IMR-90 (cell line): ENCODE measurements at regions not wholly inside any gene's neighbourhood (a gene's known extent, or its start where the extent isn't known, plus 50 kb on each side); places are given as distances from the start of the nearest gene placed in this dataset.

ENCODE experiments used
- ATAC-seq: fragments of 200-7000 bp; cut with Tn5 transposase; 2 replicates; pipeline ENCODE4 v1.9.1; 2020; ENCODE audit warnings: low read depth, mild to moderate bottlenecking, moderate library complexity
- BruUV-seq: library from RNA; stranded (reverse); fragments of 400-500 nt; replicated peaks from 2 replicates; lab custom pipeline; 2021; lab: Mats Ljungman, UMichigan
- CTCF ChIA-PET: fragments of 300-600 bp; formaldehyde crosslinking; extraction: SDS; loops from one replicate; lab custom pipeline; 2021; ENCODE audit warnings: antibody characterized with exemption; lab: Yijun Ruan, JAX
- POLR2A ChIA-PET: fragments of 300-600 bp; sonication (Branson Sonifier 250); formaldehyde crosslinking; loops from one replicate; lab custom pipeline; 2022; ENCODE audit warnings: antibody characterized with exemption; ENCODE audit not compliant: unreplicated experiment; lab: Charles Lee
- DNase-seq: peaks from one replicate; pipeline ENCODE4 v3.0.0; 2013
- H2AFZ ChIP-seq: replicated peaks from 2 replicates; pipeline ENCODE3; 2013; ENCODE audit warnings: low read length, mild to moderate bottlenecking; ENCODE audit not compliant: poor library complexity
- H2AK5ac ChIP-seq: 2 replicates; pipeline ENCODE4 v1.6.1; 2013; ENCODE audit warnings: low read depth, low read length, inconsistent platforms
- H2AK9ac ChIP-seq: replicated peaks from 2 replicates; pipeline ENCODE3; 2013; ENCODE audit warnings: mild to moderate bottlenecking, low read depth, low read length, moderate library complexity; ENCODE audit not compliant: poor library complexity
- H2BK120ac ChIP-seq: 2 replicates; pipeline ENCODE4 v1.6.1; 2013; ENCODE audit warnings: low read depth, low read length, inconsistent platforms
- H2BK15ac ChIP-seq: 3 replicates; pipeline ENCODE4 v1.6.1; 2013; ENCODE audit warnings: low read depth, low read length, inconsistent platforms
- H2BK20ac ChIP-seq: 2 replicates; pipeline ENCODE4 v1.6.1; 2013; ENCODE audit warnings: low read depth, mild to moderate bottlenecking, inconsistent platforms, low read length, moderate library complexity
- H2BK5ac ChIP-seq: 2 replicates; pipeline ENCODE4 v1.6.1; 2013; ENCODE audit warnings: mild to moderate bottlenecking, low read depth, low read length, inconsistent platforms; ENCODE audit not compliant: poor library complexity, severe bottlenecking
- H3K14ac ChIP-seq: replicated peaks from 2 replicates; pipeline ENCODE4 v1.6.1; 2013; ENCODE audit warnings: low read depth, low read length, inconsistent platforms
- H3K18ac ChIP-seq: 2 replicates; pipeline ENCODE4 v1.6.1; 2013; ENCODE audit warnings: low read depth, low read length, control low read depth
- H3K23ac ChIP-seq: 2 replicates; pipeline ENCODE4 v1.6.1; 2013; ENCODE audit warnings: low read depth, low read length, inconsistent platforms
- H3K27ac ChIP-seq: 2 replicates; pipeline ENCODE4 v1.5.1; 2013; ENCODE audit warnings: mild to moderate bottlenecking, control low read depth, low read length; ENCODE audit not compliant: insufficient read depth
- H3K27me3 ChIP-seq: 2 replicates; pipeline ENCODE4 v1.6.1; 2013; ENCODE audit warnings: low read length; ENCODE audit not compliant: control insufficient read depth, insufficient read depth
- H3K36me3 ChIP-seq: 2 replicates; pipeline ENCODE4 v1.6.1; 2013; ENCODE audit warnings: low read length, mixed read lengths; ENCODE audit not compliant: control insufficient read depth, insufficient read depth
- H3K4ac ChIP-seq: 2 replicates; pipeline ENCODE4 v1.6.1; 2013; ENCODE audit warnings: low read depth, low read length, inconsistent platforms
- H3K4me1 ChIP-seq: 2 replicates; pipeline ENCODE4 v1.6.1; 2013; ENCODE audit warnings: low read length, mixed read lengths; ENCODE audit not compliant: control insufficient read depth, insufficient read depth
- H3K4me2 ChIP-seq: 2 replicates; pipeline ENCODE4 v1.6.1; 2013; ENCODE audit warnings: low read depth, mild to moderate bottlenecking, control low read depth, low read length, moderate library complexity
- H3K4me3 ChIP-seq: 2 replicates; pipeline ENCODE4 v1.5.1; 2013; ENCODE audit warnings: low read depth, mild to moderate bottlenecking, control low read depth, low read length, moderate library complexity; ENCODE audit not compliant: insufficient read depth
- H3K56ac ChIP-seq: 2 replicates; pipeline ENCODE4 v1.6.1; 2013; ENCODE audit warnings: low read length, inconsistent platforms; ENCODE audit not compliant: insufficient read depth; ENCODE audit errors: extremely low read depth
- H3K79me1 ChIP-seq, 2 experiments: 2 replicates each; pipeline ENCODE4 v1.6.1; 2013; ENCODE audit warnings: low read length in 2 of 2, inconsistent platforms in 1 of 2, low read depth in 1 of 2
- H3K9ac ChIP-seq: 2 replicates; pipeline ENCODE4 v1.6.1; 2013; ENCODE audit warnings: low read depth, low read length, control low read depth
- H3K9me1 ChIP-seq: 2 replicates; pipeline ENCODE4 v1.6.1; 2013; ENCODE audit warnings: low read length, inconsistent platforms; ENCODE audit not compliant: insufficient read depth
- H3K9me3 ChIP-seq: 2 replicates; pipeline ENCODE4 v1.6.1; 2013; ENCODE audit warnings: low read length; ENCODE audit not compliant: control insufficient read depth, insufficient read depth
- H4K20me1 ChIP-seq: 2 replicates; pipeline ENCODE4 v1.6.1; 2013; ENCODE audit warnings: low read length, inconsistent platforms; ENCODE audit not compliant: insufficient read depth
- H4K5ac ChIP-seq: 2 replicates; pipeline ENCODE4 v1.6.1; 2013; ENCODE audit warnings: mild to moderate bottlenecking, low read depth, low read length, control low read depth
- H4K8ac ChIP-seq, 2 experiments: 2 replicates each; pipeline ENCODE4 v1.6.1; 2013; ENCODE audit warnings: low read depth in 2 of 2, low read length in 2 of 2, control low read depth in 1 of 2, inconsistent platforms in 1 of 2
- H4K91ac ChIP-seq: 2 replicates; pipeline ENCODE4 v1.6.1; 2013; ENCODE audit warnings: low read depth, low read length, inconsistent platforms; ENCODE audit not compliant: insufficient read depth
- BHLHE40 ChIP-seq: fragments of 150-350 bp; IDR thresholded peaks from 2 replicates; pipeline ENCODE4 v1.6.1; 2016; ENCODE audit warnings: mild to moderate bottlenecking, low read depth, low read length
- CEBPB ChIP-seq: IDR thresholded peaks from 2 replicates; pipeline ENCODE4 v1.6.1; 2012; ENCODE audit warnings: low read depth, low read length, improper control_type of control experiment
- CHD1 ChIP-seq: IDR thresholded peaks from 2 replicates; pipeline ENCODE4 v1.6.1; 2012; ENCODE audit warnings: low read depth, low read length, improper control_type of control experiment
- CTCF ChIP-seq: conservative IDR thresholded peaks from 2 replicates; pipeline ENCODE4 v1.5.1; 2012; ENCODE audit warnings: mild to moderate bottlenecking, low read depth, low read length, improper control_type of control experiment
- ELK1 ChIP-seq: fragments of 150-350 bp; IDR thresholded peaks from 2 replicates; pipeline ENCODE4 v1.6.1; 2016; ENCODE audit warnings: low read depth, mild to moderate bottlenecking, low read length, moderate library complexity, borderline replicate concordance
- FOS ChIP-seq: fragments of 150-350 bp; IDR thresholded peaks from 2 replicates; pipeline ENCODE4 v1.6.1; 2016; ENCODE audit warnings: low read depth, low read length
- MAFK ChIP-seq: IDR thresholded peaks from 2 replicates; pipeline ENCODE4 v1.6.1; 2012; ENCODE audit warnings: low read depth, low read length, improper control_type of control experiment
- MAZ ChIP-seq: IDR thresholded peaks from 2 replicates; pipeline ENCODE4 v1.6.1; 2012; ENCODE audit warnings: low read depth, mild to moderate bottlenecking, low read length, improper control_type of control experiment, moderate library complexity, borderline replicate concordance
- MXI1 ChIP-seq: IDR thresholded peaks from 2 replicates; pipeline ENCODE4 v1.6.1; 2012; ENCODE audit warnings: low read depth, mild to moderate bottlenecking, low read length, moderate library complexity, borderline replicate concordance
- NFE2L2 ChIP-seq: fragments of 150-350 bp; IDR thresholded peaks from 2 replicates; pipeline ENCODE4 v1.6.1; 2016; ENCODE audit warnings: low read depth, mild to moderate bottlenecking, low read length
- POLR2A ChIP-seq: IDR thresholded peaks from 2 replicates; pipeline ENCODE4 v1.6.1; 2012; ENCODE audit warnings: mild to moderate bottlenecking, low read depth, low read length
- RAD21 ChIP-seq: IDR thresholded peaks from 2 replicates; pipeline ENCODE4 v1.6.1; 2012; ENCODE audit warnings: low read length, improper control_type of control experiment
- RCOR1 ChIP-seq: IDR thresholded peaks from 2 replicates; pipeline ENCODE4 v1.6.1; 2012; ENCODE audit warnings: mild to moderate bottlenecking, low read length, improper control_type of control experiment; ENCODE audit not compliant: insufficient replicate concordance
- RFX5 ChIP-seq: IDR thresholded peaks from 2 replicates; pipeline ENCODE4 v1.8.0; 2012; ENCODE audit warnings: low read depth, mild to moderate bottlenecking, low read length, moderate library complexity
- SMC3 ChIP-seq: fragments of 150-350 bp; IDR thresholded peaks from 2 replicates; pipeline ENCODE4 v1.6.1; 2016; ENCODE audit warnings: low read depth, mild to moderate bottlenecking, antibody characterized with exemption, low read length, moderate library complexity
- USF2 ChIP-seq: fragments of 150-350 bp; IDR thresholded peaks from 2 replicates; pipeline ENCODE4 v1.6.1; 2017; ENCODE audit warnings: mild to moderate bottlenecking, antibody characterized with exemption, low read length, low read depth
- WGBS, 2 experiments: methylation state at CpG; one replicate each; pipeline versions ENCODE4 v1.1.5 to v1.1.7; 2013; ENCODE audit warnings: missing lambda C conversion rate in 2 of 2; ENCODE audit not compliant: insufficient read length in 1 of 2; ENCODE audit errors: extremely low coverage in 2 of 2; 5-methylcytosine and 5-hydroxymethylcytosine counted together
- dilution Hi-C: fragments of 300-500 bp; cut with HindIII; formaldehyde crosslinking; loops from one replicate; pipeline ENCODE4 v1.14.3; 2018; ENCODE audit warnings: low sequenced_read_pairs; ENCODE audit not compliant: unreplicated experiment
- in situ Hi-C: fragments of 300-500 bp; cut with MboI; formaldehyde crosslinking; loops from 3 replicates; pipeline ENCODE4 v1.14.3; 2019; ENCODE audit warnings: low sequenced_read_pairs, inconsistent platforms, mixed read lengths
- intact Hi-C: fragments of 100-400 bp; cut with micrococcal nuclease; formaldehyde crosslinking; loops from 2 replicates; pipeline ENCODE4 v1.10.0; 2022

GRCh38 chr2:15773846-15774245 lies 166.5 kb upstream of the MYCN start:
- H3K27me3 ChIP-seq: no peaks in the 10 kb centered on the region
- no peaks in the 10 kb centered on the region for H4K20me1 ChIP-seq

More at GRCh38 chr2:15773846-15774245, 166.5 kb upstream of the MYCN start:
- H3K18ac ChIP-seq: no peak overlapping the region
- H3K27ac ChIP-seq: no peak overlapping the region
- no peak overlapping the region for H2BK20ac ChIP-seq
- H3K56ac ChIP-seq: no peak overlapping the region
- ChIA-PET CTCF (no interaction called here), POLR2A (no interaction called here)
- H3K9ac ChIP-seq: no peak overlapping the region
- H2BK15ac ChIP-seq: no peak overlapping the region
- no peak overlapping the region for H4K8ac ChIP-seq
- no peak overlapping the region for H2AK9ac ChIP-seq
- no peak overlapping the region for H3K14ac ChIP-seq
- no peak for ATAC-seq
- H3K36me3 ChIP-seq: no peaks in the 10 kb centered on the region
- in situ Hi-C loops (no loop called here), intact Hi-C loops (no loop called here), dilution Hi-C loops (no loop called here)
- H3K4me1 ChIP-seq: no peaks in the 10 kb centered on the region
- H2BK5ac ChIP-seq: no peak overlapping the region
- H3K9me1 ChIP-seq: no peaks in the 10 kb centered on the region
- no peak overlapping the region for H3K4me2 ChIP-seq
- H2BK120ac ChIP-seq: no peak overlapping the region
- no peak overlapping the region for H3K23ac ChIP-seq
- WGBS, 2 experiments: no CpG with 5 or more reads among the region's 5 CpGs
- H3K4me3 ChIP-seq: no peak overlapping the region
- no peak for DNase-seq
- H4K91ac ChIP-seq: no peak overlapping the region
- BruUV-seq: no TSS peak
- H2AK5ac ChIP-seq: no peak overlapping the region
- H3K4ac ChIP-seq: no peak overlapping the region
- peaks cover 21% of the 10 kb centered on the region for H3K9me3 ChIP-seq
- no peaks in the 10 kb centered on the region for H3K79me1 ChIP-seq
- H2AFZ ChIP-seq: no peak overlapping the region
- H4K5ac ChIP-seq: no peak overlapping the region
- TF ChIP-seq MAFK: no peak
- TF ChIP-seq MXI1: no peak
- TF ChIP-seq CHD1: no peak
- no peak for TF ChIP-seq MAZ
- no peak for TF ChIP-seq POLR2A
- no peak for TF ChIP-seq CTCF
- no peak for TF ChIP-seq RFX5
- no peak for TF ChIP-seq NFE2L2
- no peak for TF ChIP-seq FOS
- no peak for TF ChIP-seq BHLHE40
- no peak for TF ChIP-seq RAD21
- TF ChIP-seq SMC3: no peak
- no peak for TF ChIP-seq ELK1
- no peak for TF ChIP-seq CEBPB
- no peak for TF ChIP-seq RCOR1
- no peak for TF ChIP-seq USF2
